CD14-positive monocyte (primary cell): ENCODE measurements at regions not wholly inside any gene's neighbourhood (a gene's known extent, or its start where the extent isn't known, plus 50 kb on each side); places are given as distances from the start of the nearest gene placed in this dataset.

ENCODE experiments used
- DNase-seq, 3 donors: peaks; one replicate each; pipeline ENCODE4 v3.0.0-alpha.2; 2011 to 2022
- H2AFZ ChIP-seq: 2 replicates; pipeline ENCODE4 v1.6.0; 2012; ENCODE audit warnings: mild to moderate bottlenecking, low read depth, low read length, inconsistent platforms; ENCODE audit not compliant: insufficient read depth, poor library complexity, severe bottlenecking
- H3K27ac ChIP-seq, 2 donors: 1 replicate in 1 of 2; 2 replicates in 1 of 2; pipeline ENCODE4 v1.5.1; 2012 to 2013; ENCODE audit warnings: low read length in 2 of 2, control low read depth in 1 of 2, inconsistent platforms in 1 of 2, low read depth in 1 of 2, mild to moderate bottlenecking in 1 of 2
- H3K27me3 ChIP-seq, 2 donors: one replicate each; pipeline versions ENCODE4 v1.6.0 to v1.6.1; 2011 to 2013; ENCODE audit warnings: low read length in 2 of 2; ENCODE audit not compliant: control insufficient read depth in 2 of 2, insufficient read depth in 2 of 2
- H3K36me3 ChIP-seq, 2 donors: replicated peaks in 1 of 2; 1 replicate in 1 of 2; 2 replicates in 1 of 2; pipeline versions ENCODE4 v1.5.1 to v1.6.1; 2012 to 2013; ENCODE audit warnings: low read length in 2 of 2, control low read depth in 1 of 2, inconsistent platforms in 1 of 2, mild to moderate bottlenecking in 1 of 2; ENCODE audit not compliant: insufficient read depth in 2 of 2, control insufficient read depth in 1 of 2
- H3K4me1 ChIP-seq, 2 donors: 1 replicate in 1 of 2; 2 replicates in 1 of 2; pipeline versions ENCODE4 v1.5.1 to v1.6.1; 2012 to 2013; ENCODE audit warnings: low read length in 2 of 2, control low read depth in 1 of 2, inconsistent platforms in 1 of 2, mild to moderate bottlenecking in 1 of 2, moderate library complexity in 1 of 2; ENCODE audit not compliant: insufficient read depth in 2 of 2, control insufficient read depth in 1 of 2
- H3K4me2 ChIP-seq: replicated peaks from 2 replicates; pipeline ENCODE3; 2012; ENCODE audit warnings: low read length, moderate library complexity, mild to moderate bottlenecking; ENCODE audit not compliant: poor library complexity, severe bottlenecking; ENCODE audit errors: extremely low read depth
- H3K4me3 ChIP-seq, 3 experiments: fragments of 200-600 bp in 1 of 3; sonication (generic) in 1 of 3; replicated peaks in 1 of 3; 1 replicate in 2 of 3; 2 replicates in 1 of 3; pipeline ENCODE4 v1.5.1; 2011 to 2013; ENCODE audit warnings: low read length in 3 of 3, mild to moderate bottlenecking in 3 of 3, control low read depth in 2 of 3, low read depth in 2 of 3, inconsistent platforms in 1 of 3, moderate library complexity in 1 of 3
- H3K79me2 ChIP-seq: 2 replicates; pipeline ENCODE4 v1.6.0; 2012; ENCODE audit warnings: mild to moderate bottlenecking, control low read depth, inconsistent platforms, low read length, moderate library complexity; ENCODE audit not compliant: insufficient read depth
- H3K9ac ChIP-seq: 2 replicates; pipeline ENCODE4 v1.6.0; 2017; ENCODE audit warnings: low read length, mild to moderate bottlenecking; ENCODE audit not compliant: insufficient read depth, poor library complexity, severe bottlenecking
- H3K9me3 ChIP-seq, 2 donors: replicated peaks in 1 of 2; 1 replicate in 1 of 2; 2 replicates in 1 of 2; pipeline versions ENCODE4 v1.5.1 to v1.6.1; 2012 to 2013; ENCODE audit warnings: low read length in 2 of 2, control low read depth in 1 of 2; ENCODE audit not compliant: control insufficient read depth in 1 of 2, insufficient read depth in 1 of 2
- H4K20me1 ChIP-seq: 2 replicates; pipeline ENCODE4 v1.6.0; 2012; ENCODE audit warnings: mild to moderate bottlenecking, low read length, control low read depth, moderate library complexity; ENCODE audit not compliant: insufficient read depth
- H3K27ac Mint-ChIP-seq, 7 donors: one replicate each; pipeline ENCODE4 v1.8.0; 2020; ENCODE audit warnings: mild to moderate bottlenecking in 7 of 7, mixed read lengths in 7 of 7, moderate library complexity in 6 of 7, inconsistent platforms in 2 of 7
- H3K27me3 Mint-ChIP-seq, 3 donors: one replicate each; pipeline ENCODE4 v1.8.0; 2021 to 2022; ENCODE audit warnings: low read depth in 3 of 3, mild to moderate bottlenecking in 3 of 3, mixed read lengths in 3 of 3, moderate library complexity in 3 of 3, inconsistent platforms in 1 of 3
- H3K36me3 Mint-ChIP-seq, 2 donors: one replicate each; pipeline ENCODE4 v1.8.0; 2020; ENCODE audit warnings: mixed read lengths in 2 of 2, inconsistent platforms in 1 of 2, mild to moderate bottlenecking in 1 of 2
- H3K4me1 Mint-ChIP-seq: one replicate; pipeline ENCODE4 v1.8.0; 2020; ENCODE audit warnings: mild to moderate bottlenecking, mixed read lengths
- H3K4me3 Mint-ChIP-seq, 2 donors: one replicate each; pipeline ENCODE4 v1.8.0; 2020; ENCODE audit warnings: mild to moderate bottlenecking in 2 of 2, mixed read lengths in 2 of 2, moderate library complexity in 1 of 2
- H3K9me3 Mint-ChIP-seq, 7 donors: one replicate each; pipeline ENCODE4 v1.8.0; 2020 to 2022; ENCODE audit warnings: mixed read lengths in 7 of 7, mild to moderate bottlenecking in 6 of 7, moderate library complexity in 6 of 7, inconsistent platforms in 2 of 7
- CTCF ChIP-seq: fragments of 200-600 bp; IDR thresholded peaks from one replicate; pipeline ENCODE4 v1.8.0; 2022; ENCODE audit warnings: antibody characterized with exemption, mild to moderate bottlenecking
- WGBS: methylation state at CpG from one replicate; pipeline ENCODE4 v1.1.5; 2013; ENCODE audit warnings: missing lambda C conversion rate; ENCODE audit not compliant: insufficient coverage; 5-methylcytosine and 5-hydroxymethylcytosine counted together
- intact Hi-C, 2 donors: fragments of 100-400 bp; cut with micrococcal nuclease; formaldehyde crosslinking; loops; one replicate each; pipeline versions ENCODE4 v1.15.0 to v1.15.1; 2023

GRCh38 chr13:105543742-105544141 is 991.7 kb downstream of the EFNB2 start:
- intact Hi-C loops = no loop called here
- Histone ChIP-seq H3K9me3 (peaks cover 7% of the 10 kb centered on the region in 2 donors), H3K36me3 (no peaks in the 10 kb centered on the region), H3K27me3 (no peaks in the 10 kb centered on the region), H3K4me3 (no peak overlapping the region), H3K4me1 (no peaks in the 10 kb centered on the region), H4K20me1 (no peaks in the 10 kb centered on the region), H3K4me2 (no peak overlapping the region), H3K27ac (no peak overlapping the region), H2AFZ (no peak overlapping the region), H3K9ac (no peak overlapping the region), H3K79me2 (no peaks in the 10 kb centered on the region)
- Mint-ChIP-seq H3K27ac (no peak overlapping the region), H3K4me1 (no peaks in the 10 kb centered on the region), H3K27me3 (no peaks in the 10 kb centered on the region), H3K4me3 (no peak overlapping the region), H3K36me3 (no peaks in the 10 kb centered on the region), H3K9me3 (peaks cover 0 to 5% (median 2%) of the 10 kb centered on the region in 7 donors)
- no CpG with 5 or more reads among the region's 2 CpGs for WGBS
- TF ChIP-seq CTCF = no peak
- DNase-seq = no peak

GRCh38 chr13:105541565-105541964 is 993.9 kb downstream of the EFNB2 start:
- Histone ChIP-seq H3K4me3 (no peak overlapping the region), H3K79me2 (no peaks in the 10 kb centered on the region), H3K9me3 (peaks cover 4 to 5% of the 10 kb centered on the region in 2 donors), H2AFZ (no peak overlapping the region), H3K4me2 (no peak overlapping the region), H4K20me1 (no peaks in the 10 kb centered on the region), H3K36me3 (no peaks in the 10 kb centered on the region), H3K4me1 (no peaks in the 10 kb centered on the region), H3K27ac (no peak overlapping the region), H3K9ac (no peak overlapping the region), H3K27me3 (no peaks in the 10 kb centered on the region)
- no CpG with 5 or more reads among the region's 2 CpGs for WGBS
- Mint-ChIP-seq H3K36me3 (no peaks in the 10 kb centered on the region), H3K27ac (no peak overlapping the region), H3K4me3 (no peak overlapping the region), H3K4me1 (no peaks in the 10 kb centered on the region), H3K9me3 (peaks cover 0 to 4% (median 2%) of the 10 kb centered on the region in 7 donors), H3K27me3 (no peaks in the 10 kb centered on the region)
- DNase-seq = no peak
- no peak for TF ChIP-seq CTCF
- intact Hi-C loops = no loop called here
